ENCODE measurements at regions not wholly inside any gene's neighbourhood (a gene's known extent, or its start where the extent isn't known, plus 50 kb on each side); places are given as distances from the start of the nearest gene placed in this dataset.

DNA sequence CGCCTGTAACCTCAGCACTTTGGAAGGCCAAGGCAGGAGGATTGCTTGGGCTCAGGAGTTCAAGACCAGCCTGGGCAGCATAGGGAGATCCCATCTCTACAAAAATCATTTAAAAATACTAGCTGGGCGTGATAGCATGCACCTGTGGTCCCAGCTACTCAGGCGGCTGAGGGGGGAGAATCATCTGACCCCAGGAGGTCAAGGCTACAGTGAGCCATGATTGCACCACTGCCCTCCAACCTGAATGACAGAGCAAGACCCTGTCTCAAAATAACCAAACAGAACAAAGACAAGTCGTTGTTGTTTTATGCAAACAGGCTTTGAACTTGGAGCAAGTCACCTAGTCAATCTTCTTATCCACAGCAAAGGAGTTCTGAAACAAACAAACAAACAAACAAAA lies 82.0 kb upstream of the AKAP13 start:
- Mint-ChIP-seq H3K27ac (no peak overlapping the region), H3K36me3 (no peaks in the 10 kb centered on the region), H3K9me3 (peaks cover 0 to 1% (median 0%) of the 10 kb centered on the region in 7 donors), H3K4me3 (no peak overlapping the region), H3K4me1 (peaks cover 14% of the 10 kb centered on the region), H3K27me3 (ENCODE audit: low read depth in 3 of 3) (peaks cover 0 to 1% (median 0%) of the 10 kb centered on the region in 3 donors)
- H2AFZ ChIP-seq (ENCODE audit: insufficient read depth, low read depth, low read length, poor library complexity, severe bottlenecking) = no peak overlapping the region
- H3K4me3 ChIP-seq (replicated peaks in 1 of 3; ENCODE audit: low read depth in 2 of 3, low read length in 3 of 3) = no peak overlapping the region
- H3K9ac ChIP-seq (ENCODE audit: insufficient read depth, low read length, poor library complexity, severe bottlenecking) = no peak overlapping the region
- intact Hi-C loops (cut with micrococcal nuclease) = loop anchor here (5.0 to 10.0 kb wide), 3 partner anchors 116 to 206 kb away; no protein-coding TSS in a partner anchor
- H3K36me3 ChIP-seq (replicated peaks in 1 of 2; ENCODE audit: control insufficient read depth in 1 of 2, insufficient read depth in 2 of 2, low read length in 2 of 2) = no peaks in the 10 kb centered on the region
- peaks cover 4 to 9% of the 10 kb centered on the region in 2 donors for H3K4me1 ChIP-seq (ENCODE audit: control insufficient read depth in 1 of 2, insufficient read depth in 2 of 2, low read length in 2 of 2)
- H3K27ac ChIP-seq (ENCODE audit: low read depth in 1 of 2, low read length in 2 of 2) = no peak overlapping the region
- TF ChIP-seq, protein P1, sequence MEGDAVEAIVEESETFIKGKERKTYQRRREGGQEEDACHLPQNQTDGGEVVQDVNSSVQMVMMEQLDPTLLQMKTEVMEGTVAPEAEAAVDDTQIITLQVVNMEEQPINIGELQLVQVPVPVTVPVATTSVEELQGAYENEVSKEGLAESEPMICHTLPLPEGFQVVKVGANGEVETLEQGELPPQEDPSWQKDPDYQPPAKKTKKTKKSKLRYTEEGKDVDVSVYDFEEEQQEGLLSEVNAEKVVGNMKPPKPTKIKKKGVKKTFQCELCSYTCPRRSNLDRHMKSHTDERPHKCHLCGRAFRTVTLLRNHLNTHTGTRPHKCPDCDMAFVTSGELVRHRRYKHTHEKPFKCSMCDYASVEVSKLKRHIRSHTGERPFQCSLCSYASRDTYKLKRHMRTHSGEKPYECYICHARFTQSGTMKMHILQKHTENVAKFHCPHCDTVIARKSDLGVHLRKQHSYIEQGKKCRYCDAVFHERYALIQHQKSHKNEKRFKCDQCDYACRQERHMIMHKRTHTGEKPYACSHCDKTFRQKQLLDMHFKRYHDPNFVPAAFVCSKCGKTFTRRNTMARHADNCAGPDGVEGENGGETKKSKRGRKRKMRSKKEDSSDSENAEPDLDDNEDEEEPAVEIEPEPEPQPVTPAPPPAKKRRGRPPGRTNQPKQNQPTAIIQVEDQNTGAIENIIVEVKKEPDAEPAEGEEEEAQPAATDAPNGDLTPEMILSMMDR (IDR thresholded peaks at IDR 0.05) = no peak
- 90% methylated on average over 2 of the region's 4 CpGs for WGBS (ENCODE audit: insufficient coverage)
- H3K27me3 ChIP-seq (ENCODE audit: control insufficient read depth in 2 of 2, insufficient read depth in 2 of 2, low read length in 2 of 2) = no peaks in the 10 kb centered on the region
- H3K4me2 ChIP-seq (replicated peaks; ENCODE audit: extremely low read depth, low read length, poor library complexity, severe bottlenecking) = no peak overlapping the region
- no peaks in the 10 kb centered on the region for H3K9me3 ChIP-seq (replicated peaks in 1 of 2; ENCODE audit: control insufficient read depth in 1 of 2, insufficient read depth in 1 of 2, low read length in 2 of 2)
- H3K79me2 ChIP-seq (ENCODE audit: insufficient read depth, low read length) = no peaks in the 10 kb centered on the region
- H4K20me1 ChIP-seq (ENCODE audit: insufficient read depth, low read length) = no peaks in the 10 kb centered on the region
- DNase-seq = no peak

DNA sequence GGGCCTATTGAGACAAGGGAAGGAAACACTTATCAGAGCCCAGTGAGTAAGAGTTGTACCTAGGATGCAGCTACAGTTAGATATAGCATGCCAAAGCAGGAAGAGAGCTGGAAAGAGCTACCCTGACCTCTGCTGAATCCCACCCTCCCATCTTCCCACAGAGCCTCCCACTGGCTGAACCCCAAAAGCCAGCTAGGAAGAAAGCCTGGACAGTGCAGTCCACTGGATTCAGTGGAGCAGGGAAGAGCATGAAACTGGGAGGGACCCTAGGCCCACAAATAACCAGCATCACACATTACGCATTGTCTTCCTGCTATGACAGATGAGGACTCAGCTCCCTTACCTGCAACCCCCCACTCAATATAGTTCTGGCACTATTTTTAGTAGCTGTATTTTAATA lies 81.5 kb upstream of the AKAP13 start:
- H3K4me1 Mint-ChIP-seq = peaks cover 14% of the 10 kb centered on the region
- intact Hi-C loops (cut with micrococcal nuclease) = loop anchor here (5.0 to 10.0 kb wide), 3 partner anchors 116 to 206 kb away; no protein-coding TSS in a partner anchor
- Histone ChIP-seq H3K9me3 (replicated peaks in 1 of 2; ENCODE audit: control insufficient read depth in 1 of 2, insufficient read depth in 1 of 2, low read length in 2 of 2) (no peaks in the 10 kb centered on the region), H3K4me2 (replicated peaks; ENCODE audit: extremely low read depth, low read length, poor library complexity, severe bottlenecking) (no peak overlapping the region), H3K27ac (ENCODE audit: low read depth in 1 of 2, low read length in 2 of 2) (no peak overlapping the region), H3K79me2 (ENCODE audit: insufficient read depth, low read length) (no peaks in the 10 kb centered on the region), H4K20me1 (ENCODE audit: insufficient read depth, low read length) (no peaks in the 10 kb centered on the region), H3K9ac (ENCODE audit: insufficient read depth, low read length, poor library complexity, severe bottlenecking) (no peak overlapping the region), H3K4me3 (replicated peaks in 1 of 3; ENCODE audit: low read depth in 2 of 3, low read length in 3 of 3) (no peak overlapping the region), H2AFZ (ENCODE audit: insufficient read depth, low read depth, low read length, poor library complexity, severe bottlenecking) (no peak overlapping the region), H3K4me1 (ENCODE audit: control insufficient read depth in 1 of 2, insufficient read depth in 2 of 2, low read length in 2 of 2) (peaks cover 4 to 9% of the 10 kb centered on the region in 2 donors), H3K36me3 (replicated peaks in 1 of 2; ENCODE audit: control insufficient read depth in 1 of 2, insufficient read depth in 2 of 2, low read length in 2 of 2) (no peaks in the 10 kb centered on the region), H3K27me3 (ENCODE audit: control insufficient read depth in 2 of 2, insufficient read depth in 2 of 2, low read length in 2 of 2) (no peaks in the 10 kb centered on the region)
- TF ChIP-seq, protein P1 (IDR thresholded peaks at IDR 0.05) = no peak
- no peak overlapping the region for H3K4me3 Mint-ChIP-seq
- no peaks in the 10 kb centered on the region for H3K36me3 Mint-ChIP-seq
- WGBS (ENCODE audit: insufficient coverage) = no CpG with 5 or more reads among the region's 1 CpG
- no peak for DNase-seq
- no peak overlapping the region for H3K27ac Mint-ChIP-seq
- H3K9me3 Mint-ChIP-seq = no peaks in the 10 kb centered on the region
- peaks cover 0 to 3% (median 1%) of the 10 kb centered on the region in 3 donors for H3K27me3 Mint-ChIP-seq (ENCODE audit: low read depth in 3 of 3)

All from CD14-positive monocyte (primary cell).